Mucosa of rectum (tissue), 2 donors: ENCODE measurements at regions not wholly inside any gene's neighbourhood (a gene's known extent, or its start where the extent isn't known, plus 50 kb on each side); places are given as distances from the start of the nearest gene placed in this dataset.

Experiments used
- H3K27ac ChIP-seq, 2 donors: one replicate each; pipeline ENCODE4 v1.7.0; 2013; ENCODE audit warnings: inconsistent platforms in 2 of 2, low read depth in 2 of 2, low read length in 2 of 2
- H3K27me3 ChIP-seq, 2 donors: one replicate each; pipeline ENCODE4 v1.7.0; 2013; ENCODE audit warnings: low read length in 2 of 2; ENCODE audit not compliant: control insufficient read depth in 2 of 2, insufficient read depth in 2 of 2
- H3K36me3 ChIP-seq, 2 donors: one replicate each; pipeline ENCODE4 v1.7.0; 2013; ENCODE audit warnings: low read length in 2 of 2; ENCODE audit not compliant: control insufficient read depth in 2 of 2, insufficient read depth in 2 of 2
- H3K4me1 ChIP-seq, 2 donors: one replicate each; pipeline ENCODE4 v1.7.0; 2013; ENCODE audit warnings: low read length in 2 of 2, mild to moderate bottlenecking in 1 of 2; ENCODE audit not compliant: control insufficient read depth in 2 of 2, insufficient read depth in 2 of 2
- H3K4me3 ChIP-seq, 2 donors: one replicate each; pipeline ENCODE4 v1.7.0; 2013; ENCODE audit warnings: low read length in 2 of 2
- H3K9ac ChIP-seq, 2 donors: one replicate each; pipeline ENCODE4 v1.7.0; 2013; ENCODE audit warnings: low read length in 2 of 2, low read depth in 1 of 2, mild to moderate bottlenecking in 1 of 2
- H3K9me3 ChIP-seq, 2 donors: one replicate each; pipeline ENCODE4 v1.7.0; 2013; ENCODE audit warnings: low read length in 2 of 2; ENCODE audit not compliant: control insufficient read depth in 2 of 2
- donor health status: healthy.
- donor health status: Normal muscosa, but diverticular disease.

DNA sequence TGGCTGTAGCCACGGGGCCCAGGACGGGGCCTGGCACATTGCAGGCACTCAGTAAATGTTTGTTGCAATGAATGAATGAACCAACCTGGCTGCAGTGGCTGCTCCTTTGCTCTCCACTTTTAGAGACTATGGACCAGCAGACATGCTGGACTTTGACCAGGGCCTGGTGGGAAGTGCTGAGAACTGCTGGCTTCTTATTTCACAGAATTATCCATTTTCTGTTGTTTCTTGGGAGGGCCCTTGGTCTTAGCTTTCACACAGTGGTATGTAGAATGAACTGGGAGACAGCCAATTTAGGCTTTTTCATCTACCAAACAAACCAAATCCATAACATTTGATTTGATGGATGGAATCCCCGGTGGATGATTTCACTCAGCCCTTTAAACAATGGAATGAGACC lies 78.0 kb upstream of the LHFPL2 start:
- Histone ChIP-seq H3K27me3 (no peaks in the 10 kb centered on the region), H3K36me3 (no peaks in the 10 kb centered on the region), H3K9ac (no peak overlapping the region), H3K27ac (no peak overlapping the region), H3K4me3 (no peak overlapping the region), H3K9me3 (no peaks in the 10 kb centered on the region), H3K4me1 (peaks cover 0 to 6% of the 10 kb centered on the region in 2 donors)

- no peak overlapping the region for H3K4me3 ChIP-seq
- H3K9ac ChIP-seq: no peak overlapping the region
- H3K36me3 ChIP-seq: no peaks in the 10 kb centered on the region
- peaks cover 0 to 11% of the 10 kb centered on the region in 2 donors for H3K4me1 ChIP-seq
- no peak overlapping the region for H3K27ac ChIP-seq
- H3K9me3 ChIP-seq: no peaks in the 10 kb centered on the region
- no peaks in the 10 kb centered on the region for H3K27me3 ChIP-seq
Measured at GRCh38 chr5:78726003-78726402, 77.4 kb upstream of the LHFPL2 start.

GRCh38 chr5:78724061-78724460 lies 75.5 kb upstream of the LHFPL2 start:
- H3K36me3 ChIP-seq: no peaks in the 10 kb centered on the region
- H3K27me3 ChIP-seq: no peaks in the 10 kb centered on the region
- H3K27ac ChIP-seq: no peak overlapping the region
- no peaks in the 10 kb centered on the region for H3K9me3 ChIP-seq
- no peak overlapping the region for H3K9ac ChIP-seq
- H3K4me1 ChIP-seq: peaks cover 7 to 24% of the 10 kb centered on the region in 2 donors
- H3K4me3 ChIP-seq: no peak overlapping the region

GRCh38 chr5:78720997-78721396 lies 72.4 kb upstream of the LHFPL2 start:
- Histone ChIP-seq H3K9ac (no peak overlapping the region), H3K36me3 (no peaks in the 10 kb centered on the region), H3K27ac (peak overlapping the region; percentile 6 to 49), H3K27me3 (no peaks in the 10 kb centered on the region), H3K4me3 (peak overlapping the region; percentile 61 to 64), H3K9me3 (no peaks in the 10 kb centered on the region), H3K4me1 (peaks cover 7 to 24% of the 10 kb centered on the region in 2 donors)

DNA sequence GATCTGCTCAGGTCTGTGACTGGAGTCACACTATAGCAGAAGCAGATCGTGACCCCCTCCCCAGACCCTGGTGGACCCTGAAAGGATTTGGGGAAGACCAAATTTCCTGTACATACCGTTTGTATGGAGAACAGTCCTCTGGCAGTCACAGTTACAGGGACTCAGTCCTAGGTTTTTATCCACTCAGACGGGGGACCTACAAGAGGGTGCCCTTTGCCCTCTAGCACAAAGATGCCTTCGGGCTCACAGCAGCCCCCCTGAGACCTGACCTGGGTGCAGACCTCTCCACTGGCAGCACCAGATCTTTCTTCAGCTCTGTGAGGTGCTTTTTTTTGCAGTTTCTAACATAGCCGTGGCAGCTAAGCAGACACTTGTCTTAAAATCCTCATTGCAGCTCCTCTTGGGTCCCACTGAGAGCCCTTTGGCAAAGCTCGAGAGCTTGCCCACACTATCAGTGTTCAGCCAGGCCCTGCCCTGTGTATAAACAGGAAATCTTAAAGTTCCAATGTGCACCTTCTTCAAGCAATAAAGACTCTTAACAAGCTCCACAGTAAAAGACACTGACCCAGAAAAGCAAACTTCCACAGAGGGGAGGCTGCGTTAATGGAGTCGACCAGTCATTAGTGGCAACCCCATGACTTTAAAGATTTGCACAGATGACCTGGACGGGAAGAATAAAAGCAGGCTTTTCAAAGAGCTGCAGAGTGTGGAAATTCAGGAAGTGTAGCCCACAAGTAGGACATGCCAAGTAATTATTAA lies 71.8 kb upstream of the LHFPL2 start:
- H3K4me3 ChIP-seq: peak overlapping the region; percentile 61 to 64
- H3K4me1 ChIP-seq: peaks cover 7 to 24% of the 10 kb centered on the region in 2 donors
- no peaks in the 10 kb centered on the region for H3K27me3 ChIP-seq
- peak overlapping the region; percentile 36 to 41 for H3K9ac ChIP-seq
- H3K36me3 ChIP-seq: no peaks in the 10 kb centered on the region
- no peaks in the 10 kb centered on the region for H3K9me3 ChIP-seq
- H3K27ac ChIP-seq: peak overlapping the region; percentile 49 to 54

DNA sequence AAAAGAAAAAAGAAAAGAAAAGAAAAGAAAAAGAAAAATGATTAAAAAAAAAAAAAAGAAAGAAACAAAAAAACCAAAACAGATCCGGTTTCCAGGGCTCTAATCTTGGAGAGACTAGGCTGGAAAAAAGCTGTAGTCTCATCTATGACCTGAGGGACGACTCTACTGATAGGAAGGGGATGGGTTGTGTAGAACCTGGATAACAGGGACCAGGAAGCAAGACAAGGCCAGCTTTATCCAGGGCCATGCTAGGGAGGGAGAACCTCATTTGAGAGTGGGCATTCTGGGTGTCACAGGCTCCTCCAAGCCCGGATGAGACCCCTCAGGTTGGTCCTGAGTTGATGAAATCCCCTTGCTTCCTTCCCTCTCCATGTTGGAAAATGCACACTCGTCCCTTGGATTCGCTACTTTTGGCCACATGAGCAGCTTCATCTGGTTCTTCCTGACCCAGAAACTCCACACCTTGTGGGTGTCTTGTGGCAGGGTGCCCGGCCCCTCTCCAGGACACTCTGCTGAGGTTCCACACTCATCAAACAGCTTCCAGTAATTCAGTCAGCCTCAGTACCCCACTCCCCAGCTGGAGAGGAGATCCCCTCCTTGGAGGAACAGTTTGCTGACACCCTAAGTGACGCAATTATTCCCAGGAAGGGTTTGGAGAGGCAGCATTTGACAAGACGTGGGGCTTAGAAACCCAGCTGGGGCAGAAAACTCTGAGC lies 71.1 kb upstream of the LHFPL2 start:
- Histone ChIP-seq H3K36me3 (no peaks in the 10 kb centered on the region), H3K9me3 (no peaks in the 10 kb centered on the region), H3K4me3 (peak overlapping the region; percentile 61 to 64), H3K4me1 (peaks cover 7 to 24% of the 10 kb centered on the region in 2 donors), H3K27me3 (no peaks in the 10 kb centered on the region), H3K9ac (peak overlapping the region in 1 of 2 donors; percentile 41), H3K27ac (peak overlapping the region; percentile 49 to 54)

- H3K27me3 ChIP-seq: no peaks in the 10 kb centered on the region
- H3K36me3 ChIP-seq: no peaks in the 10 kb centered on the region
- H3K4me1 ChIP-seq: peaks cover 7 to 24% of the 10 kb centered on the region in 2 donors
- H3K9ac ChIP-seq: no peak overlapping the region
- no peaks in the 10 kb centered on the region for H3K9me3 ChIP-seq
- H3K4me3 ChIP-seq: no peak overlapping the region
- H3K27ac ChIP-seq: no peak overlapping the region
Measured at GRCh38 chr5:78718824-78719223, 70.3 kb upstream of the LHFPL2 start.

DNA sequence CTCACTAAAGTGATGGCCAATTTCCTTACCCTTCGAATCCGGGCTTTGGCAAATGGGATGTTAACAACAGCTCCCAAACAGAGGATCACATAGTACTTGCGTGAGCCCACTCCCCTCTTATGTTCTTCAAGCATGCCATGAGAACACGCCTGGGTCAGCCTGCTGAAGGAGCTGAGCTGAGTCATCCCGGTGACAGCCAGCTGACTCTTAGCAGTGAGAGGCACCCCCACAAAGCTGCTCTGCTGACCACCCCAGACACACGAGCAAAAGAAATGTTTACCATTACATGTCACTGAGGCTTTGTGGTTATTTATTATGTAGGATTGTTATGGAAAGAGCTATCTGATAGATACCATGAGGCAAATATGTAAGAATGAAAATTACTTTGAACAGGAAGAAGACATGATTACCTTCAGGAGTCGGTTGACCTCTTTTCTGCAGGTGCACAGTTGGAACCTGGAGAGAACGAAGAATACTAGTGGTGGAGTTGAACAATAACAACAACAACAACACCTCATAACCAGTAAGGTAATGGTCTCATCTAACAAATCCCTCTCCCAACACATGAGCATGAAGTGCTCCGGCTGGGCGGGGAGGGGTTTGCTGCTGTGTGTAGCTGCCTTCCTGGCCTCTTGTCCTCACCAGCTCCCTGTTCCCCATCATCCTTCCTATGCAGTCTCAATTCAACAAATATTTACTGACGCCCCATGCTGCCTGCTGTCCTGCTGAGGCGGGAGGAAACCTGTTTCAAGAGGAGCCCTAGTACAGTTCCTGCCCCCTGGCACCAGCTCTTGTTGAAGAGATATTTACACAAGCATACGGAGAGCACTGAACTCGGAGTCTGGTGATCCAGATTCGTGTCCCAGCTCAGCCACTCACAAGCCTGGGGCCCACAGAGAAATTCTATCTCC lies 69.4 kb upstream of the LHFPL2 start:
- no peaks in the 10 kb centered on the region for H3K27me3 ChIP-seq
- H3K27ac ChIP-seq: no peak overlapping the region
- H3K9me3 ChIP-seq: no peaks in the 10 kb centered on the region

GRCh38 chr5:78716206-78716605 lies 67.6 kb upstream of the LHFPL2 start:
- Histone ChIP-seq H3K36me3 (no peaks in the 10 kb centered on the region), H3K9me3 (no peaks in the 10 kb centered on the region), H3K27ac (no peak overlapping the region), H3K4me1 (peaks cover 7 to 15% of the 10 kb centered on the region in 2 donors), H3K27me3 (no peaks in the 10 kb centered on the region), H3K9ac (no peak overlapping the region), H3K4me3 (no peak overlapping the region)

More for the DNA sequence above, 69.4 kb upstream of the LHFPL2 start:
- Histone ChIP-seq H3K9ac (no peak overlapping the region), H3K4me1 (peaks cover 7 to 24% of the 10 kb centered on the region in 2 donors), H3K4me3 (no peak overlapping the region), H3K36me3 (no peaks in the 10 kb centered on the region)
